ENCODE measurements at regions not wholly inside any gene's neighbourhood (a gene's known extent, or its start where the extent isn't known, plus 50 kb on each side); places are given as distances from the start of the nearest gene placed in this dataset.
"Not testable (repeated sequence)": the region's sequence is repeated elsewhere in the genome, so short reads cannot be mapped to it uniquely, and the experiment has no call there.

GRCh38 chr2:187686416-187687024, 132.3 kb upstream of the TFPI start:
- 86 to 94% (median 93%) methylated on average over 6 of the region's 6 CpGs for WGBS, 5 donors
- DNase-seq = no peak
- no peaks in the 10 kb centered on the region for H3K27me3 ChIP-seq
- H3K9me3 ChIP-seq = no peaks in the 10 kb centered on the region
- H3K4me1 ChIP-seq = no peaks in the 10 kb centered on the region
- no peak for TF ChIP-seq EP300 (IDR thresholded peaks at IDR 0.05)
- TF ChIP-seq CTCF (IDR thresholded peaks at IDR 0.05) = no peak
- TF ChIP-seq POLR2A (IDR thresholded peaks at IDR 0.05) = no peak
- TF ChIP-seq POLR2AphosphoS5 (IDR thresholded peaks at IDR 0.05) = no peak
- no peak overlapping the region for H3K27ac ChIP-seq
- no peak overlapping the region for H3K4me3 ChIP-seq
- intact Hi-C loops (cut with DNase I; ENCODE audit: low total_unique reads) = no loop called here
- no peaks in the 10 kb centered on the region for H3K36me3 ChIP-seq

GRCh38 chr2:187687585-187687984, 133.3 kb upstream of the TFPI start:
- Histone ChIP-seq H3K36me3 (no peaks in the 10 kb centered on the region), H3K27me3 (no peaks in the 10 kb centered on the region), H3K27ac (no peak overlapping the region), H3K9me3 (no peaks in the 10 kb centered on the region), H3K4me3 (no peak overlapping the region), H3K4me1 (no peaks in the 10 kb centered on the region)
- TF ChIP-seq EP300 (IDR thresholded peaks at IDR 0.05) = no peak
- TF ChIP-seq CTCF (IDR thresholded peaks at IDR 0.05) = no peak
- no peak for TF ChIP-seq POLR2AphosphoS5 (IDR thresholded peaks at IDR 0.05)
- TF ChIP-seq POLR2A (IDR thresholded peaks at IDR 0.05) = no peak
- intact Hi-C loops (cut with DNase I; ENCODE audit: low total_unique reads) = no loop called here
- WGBS, 5 donors = 72 to 81% (median 73%) methylated on average over 2 of the region's 2 CpGs
- no peak for DNase-seq

- Histone ChIP-seq H3K9me3 (no peaks in the 10 kb centered on the region), H3K4me3 (no peak overlapping the region), H3K27ac (no peak overlapping the region), H3K4me1 (no peaks in the 10 kb centered on the region), H3K27me3 (no peaks in the 10 kb centered on the region), H3K36me3 (no peaks in the 10 kb centered on the region)
- peak in 1 of 2 donors; percentile 3 for DNase-seq
- intact Hi-C loops (cut with DNase I; ENCODE audit: low total_unique reads) = no loop called here
- TF ChIP-seq POLR2A (IDR thresholded peaks at IDR 0.05) = no peak
- TF ChIP-seq POLR2AphosphoS5 (IDR thresholded peaks at IDR 0.05) = no peak
Measured at GRCh38 chr2:187689372-187689771, 135.1 kb upstream of the TFPI start.

GRCh38 chr2:187693923-187694322, 139.7 kb upstream of the TFPI start:
- TF ChIP-seq POLR2AphosphoS5 (IDR thresholded peaks at IDR 0.05) = no peak
- no peak for TF ChIP-seq CTCF (IDR thresholded peaks at IDR 0.05)
- TF ChIP-seq POLR2A (IDR thresholded peaks at IDR 0.05) = no peak
- TF ChIP-seq EP300 (IDR thresholded peaks at IDR 0.05) = no peak
- DNase-seq = no peak
- Histone ChIP-seq H3K4me1 (no peaks in the 10 kb centered on the region), H3K27me3 (no peaks in the 10 kb centered on the region), H3K27ac (no peak overlapping the region), H3K9me3 (no peaks in the 10 kb centered on the region), H3K4me3 (no peak overlapping the region), H3K36me3 (no peaks in the 10 kb centered on the region)
- 89 to 91% (median 90%) methylated on average over 3 of the region's 3 CpGs for WGBS, 5 donors
- intact Hi-C loops (cut with DNase I; ENCODE audit: low total_unique reads) = no loop called here

GRCh38 chr2:187696644-187697043, 142.4 kb upstream of the TFPI start:
- 88 to 91% (median 90%) methylated on average over 7 of the region's 7 CpGs for WGBS, 5 donors
- H3K27me3 ChIP-seq; H3K36me3 ChIP-seq; H3K9me3 ChIP-seq; DNase-seq; H3K4me3 ChIP-seq; H3K27ac ChIP-seq; H3K4me1 ChIP-seq; intact Hi-C loops (cut with DNase I; ENCODE audit: low total_unique reads): not testable (repeated sequence)

Measured in stomach (tissue), 8 donors.